NB4 (cell line): ENCODE measurements at regions not wholly inside any gene's neighbourhood (a gene's known extent, or its start where the extent isn't known, plus 50 kb on each side); places are given as distances from the start of the nearest gene placed in this dataset.
A peak's percentile ranks its signal among the peaks of the same experiment; 100 is the strongest.

ENCODE experiments used
- DNase-seq: peaks from one replicate; pipeline ENCODE4 v3.0.0; 2010; ENCODE audit warnings: low read depth
- H3K4me3 ChIP-seq: one replicate; pipeline ENCODE4 v1.5.1; 2011; ENCODE audit warnings: mild to moderate bottlenecking, low read depth, low read length, moderate library complexity
- MAX ChIP-seq: IDR thresholded peaks from 2 replicates; pipeline ENCODE4 v1.6.1; 2011; ENCODE audit warnings: low read depth, low read length
- MYC ChIP-seq: IDR thresholded peaks from 2 replicates; pipeline ENCODE4 v1.6.1; 2011; ENCODE audit warnings: low read depth, low read length
- POLR2A ChIP-seq: IDR thresholded peaks from 2 replicates; pipeline ENCODE4 v1.6.1; 2011; ENCODE audit warnings: mild to moderate bottlenecking; ENCODE audit not compliant: insufficient read length; ENCODE audit errors: extremely low read depth
- TF ChIP-seq, protein P1 (sequence below): IDR thresholded peaks from one replicate; pipeline ENCODE4 v1.5.1; 2012; ENCODE audit warnings: low read depth, low read length

- DNase-seq: peak; percentile 85
- TF ChIP-seq MYC (no peak), MAX (no peak), POLR2A (no peak)
- TF ChIP-seq, protein P1, sequence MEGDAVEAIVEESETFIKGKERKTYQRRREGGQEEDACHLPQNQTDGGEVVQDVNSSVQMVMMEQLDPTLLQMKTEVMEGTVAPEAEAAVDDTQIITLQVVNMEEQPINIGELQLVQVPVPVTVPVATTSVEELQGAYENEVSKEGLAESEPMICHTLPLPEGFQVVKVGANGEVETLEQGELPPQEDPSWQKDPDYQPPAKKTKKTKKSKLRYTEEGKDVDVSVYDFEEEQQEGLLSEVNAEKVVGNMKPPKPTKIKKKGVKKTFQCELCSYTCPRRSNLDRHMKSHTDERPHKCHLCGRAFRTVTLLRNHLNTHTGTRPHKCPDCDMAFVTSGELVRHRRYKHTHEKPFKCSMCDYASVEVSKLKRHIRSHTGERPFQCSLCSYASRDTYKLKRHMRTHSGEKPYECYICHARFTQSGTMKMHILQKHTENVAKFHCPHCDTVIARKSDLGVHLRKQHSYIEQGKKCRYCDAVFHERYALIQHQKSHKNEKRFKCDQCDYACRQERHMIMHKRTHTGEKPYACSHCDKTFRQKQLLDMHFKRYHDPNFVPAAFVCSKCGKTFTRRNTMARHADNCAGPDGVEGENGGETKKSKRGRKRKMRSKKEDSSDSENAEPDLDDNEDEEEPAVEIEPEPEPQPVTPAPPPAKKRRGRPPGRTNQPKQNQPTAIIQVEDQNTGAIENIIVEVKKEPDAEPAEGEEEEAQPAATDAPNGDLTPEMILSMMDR: no peak
- H3K4me3 ChIP-seq: no peak overlapping the region
These were observed 301.7 kb downstream of the TCERG1L start for GRCh38 chr10:131009791-131010190.

DNA sequence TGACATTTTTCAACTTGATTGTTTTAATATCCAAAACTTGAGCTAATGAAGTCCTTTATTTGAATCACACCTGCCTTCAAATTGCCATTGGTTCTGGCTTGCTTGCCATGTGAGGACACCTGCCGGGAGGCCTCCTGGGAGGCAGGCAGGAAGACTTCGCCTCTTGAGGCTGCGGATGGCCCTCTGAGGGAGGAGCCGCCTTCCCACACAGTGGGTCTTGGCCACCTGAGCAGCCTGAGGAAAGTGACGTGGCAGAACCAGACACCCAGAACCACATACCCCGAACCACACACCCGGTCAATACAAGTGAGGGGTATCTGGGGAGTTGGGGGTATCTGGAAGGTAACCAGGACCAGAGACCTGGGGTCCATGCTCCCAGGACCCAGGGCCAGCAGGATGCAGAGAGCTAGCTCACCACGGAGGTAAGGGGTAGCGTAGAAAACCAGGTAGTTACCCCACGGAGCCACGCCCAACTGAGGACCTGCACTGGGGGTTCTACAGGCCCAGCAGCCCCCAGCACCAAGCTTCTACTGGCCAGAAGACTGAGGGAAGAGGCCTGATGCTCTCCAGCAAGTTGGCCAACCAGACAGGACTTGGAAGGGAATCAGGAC is 300.5 kb downstream of the TCERG1L start:
- no peak for TF ChIP-seq MYC
- TF ChIP-seq, protein P1: no peak
- TF ChIP-seq POLR2A: no peak
- no peak for DNase-seq
- no peak overlapping the region for H3K4me3 ChIP-seq

- no peak for TF ChIP-seq MAX
- TF ChIP-seq POLR2A: no peak
- TF ChIP-seq MYC: no peak
- TF ChIP-seq, protein P1: no peak
- DNase-seq: no peak
- no peak overlapping the region for H3K4me3 ChIP-seq
These were observed 299.4 kb downstream of the TCERG1L start for GRCh38 chr10:131011936-131012640.

GRCh38 chr10:131012641-131012985 is 298.9 kb downstream of the TCERG1L start:
- TF ChIP-seq MAX (no peak), MYC (no peak), POLR2A (no peak)
- TF ChIP-seq, protein P1: no peak
- no peak for DNase-seq
- H3K4me3 ChIP-seq: no peak overlapping the region

GRCh38 chr10:131013281-131013912 is 298.1 kb downstream of the TCERG1L start:
- TF ChIP-seq MAX (no peak), POLR2A (no peak), MYC (no peak)
- TF ChIP-seq, protein P1: no peak
- H3K4me3 ChIP-seq: no peak overlapping the region
- no peak for DNase-seq
